ENCODE measurements at regions not wholly inside any gene's neighbourhood (a gene's known extent, or its start where the extent isn't known, plus 50 kb on each side); places are given as distances from the start of the nearest gene placed in this dataset.

DNA sequence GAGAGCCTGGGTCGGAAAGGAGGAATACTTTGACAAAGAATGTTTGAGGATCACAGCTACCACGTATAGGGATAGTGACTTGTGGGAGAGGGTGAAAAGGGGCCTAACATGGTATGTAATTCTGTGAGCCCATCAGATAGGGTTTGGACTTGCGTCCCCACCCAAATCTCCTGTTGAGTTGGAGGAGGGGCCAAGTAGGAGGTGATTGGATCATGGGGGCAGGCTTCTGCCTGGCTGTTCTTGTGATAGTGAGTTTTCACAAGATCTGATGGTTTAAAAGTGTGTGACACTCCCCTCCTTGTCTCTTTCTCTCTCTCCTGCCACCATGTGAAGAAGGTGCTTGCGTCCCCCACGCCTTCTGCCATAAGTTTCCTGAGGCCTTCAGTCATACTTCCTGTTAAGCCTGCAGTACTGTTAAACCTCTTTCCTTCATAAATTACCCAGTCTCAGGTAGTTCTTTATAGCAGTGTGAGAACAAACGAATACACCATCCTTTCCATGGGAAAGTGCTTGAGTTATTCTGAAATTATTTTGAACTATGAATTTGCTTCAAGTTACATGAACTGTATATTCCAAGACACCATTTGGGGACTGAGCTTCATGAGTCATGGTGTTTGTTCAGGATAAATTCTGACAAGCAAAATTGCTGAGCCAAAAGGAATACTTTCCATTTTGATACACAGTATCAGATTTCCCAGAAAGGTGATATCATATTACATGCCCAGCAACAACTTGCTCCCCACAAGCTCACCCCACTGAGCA lies 68.8 kb upstream of the SSBP2 start:
- TF ChIP-seq, protein P1, sequence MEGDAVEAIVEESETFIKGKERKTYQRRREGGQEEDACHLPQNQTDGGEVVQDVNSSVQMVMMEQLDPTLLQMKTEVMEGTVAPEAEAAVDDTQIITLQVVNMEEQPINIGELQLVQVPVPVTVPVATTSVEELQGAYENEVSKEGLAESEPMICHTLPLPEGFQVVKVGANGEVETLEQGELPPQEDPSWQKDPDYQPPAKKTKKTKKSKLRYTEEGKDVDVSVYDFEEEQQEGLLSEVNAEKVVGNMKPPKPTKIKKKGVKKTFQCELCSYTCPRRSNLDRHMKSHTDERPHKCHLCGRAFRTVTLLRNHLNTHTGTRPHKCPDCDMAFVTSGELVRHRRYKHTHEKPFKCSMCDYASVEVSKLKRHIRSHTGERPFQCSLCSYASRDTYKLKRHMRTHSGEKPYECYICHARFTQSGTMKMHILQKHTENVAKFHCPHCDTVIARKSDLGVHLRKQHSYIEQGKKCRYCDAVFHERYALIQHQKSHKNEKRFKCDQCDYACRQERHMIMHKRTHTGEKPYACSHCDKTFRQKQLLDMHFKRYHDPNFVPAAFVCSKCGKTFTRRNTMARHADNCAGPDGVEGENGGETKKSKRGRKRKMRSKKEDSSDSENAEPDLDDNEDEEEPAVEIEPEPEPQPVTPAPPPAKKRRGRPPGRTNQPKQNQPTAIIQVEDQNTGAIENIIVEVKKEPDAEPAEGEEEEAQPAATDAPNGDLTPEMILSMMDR (IDR thresholded peaks at IDR 0.05; ENCODE audit: insufficient read depth, low read length): no peak
- TF ChIP-seq POLR2AphosphoS5 (IDR thresholded peaks at IDR 0.05; ENCODE audit: low read depth): no peak
- no peak for TF ChIP-seq SPI1 (IDR thresholded peaks at IDR 0.05; ENCODE audit: borderline replicate concordance, low read depth)
- TF ChIP-seq, protein P2, sequence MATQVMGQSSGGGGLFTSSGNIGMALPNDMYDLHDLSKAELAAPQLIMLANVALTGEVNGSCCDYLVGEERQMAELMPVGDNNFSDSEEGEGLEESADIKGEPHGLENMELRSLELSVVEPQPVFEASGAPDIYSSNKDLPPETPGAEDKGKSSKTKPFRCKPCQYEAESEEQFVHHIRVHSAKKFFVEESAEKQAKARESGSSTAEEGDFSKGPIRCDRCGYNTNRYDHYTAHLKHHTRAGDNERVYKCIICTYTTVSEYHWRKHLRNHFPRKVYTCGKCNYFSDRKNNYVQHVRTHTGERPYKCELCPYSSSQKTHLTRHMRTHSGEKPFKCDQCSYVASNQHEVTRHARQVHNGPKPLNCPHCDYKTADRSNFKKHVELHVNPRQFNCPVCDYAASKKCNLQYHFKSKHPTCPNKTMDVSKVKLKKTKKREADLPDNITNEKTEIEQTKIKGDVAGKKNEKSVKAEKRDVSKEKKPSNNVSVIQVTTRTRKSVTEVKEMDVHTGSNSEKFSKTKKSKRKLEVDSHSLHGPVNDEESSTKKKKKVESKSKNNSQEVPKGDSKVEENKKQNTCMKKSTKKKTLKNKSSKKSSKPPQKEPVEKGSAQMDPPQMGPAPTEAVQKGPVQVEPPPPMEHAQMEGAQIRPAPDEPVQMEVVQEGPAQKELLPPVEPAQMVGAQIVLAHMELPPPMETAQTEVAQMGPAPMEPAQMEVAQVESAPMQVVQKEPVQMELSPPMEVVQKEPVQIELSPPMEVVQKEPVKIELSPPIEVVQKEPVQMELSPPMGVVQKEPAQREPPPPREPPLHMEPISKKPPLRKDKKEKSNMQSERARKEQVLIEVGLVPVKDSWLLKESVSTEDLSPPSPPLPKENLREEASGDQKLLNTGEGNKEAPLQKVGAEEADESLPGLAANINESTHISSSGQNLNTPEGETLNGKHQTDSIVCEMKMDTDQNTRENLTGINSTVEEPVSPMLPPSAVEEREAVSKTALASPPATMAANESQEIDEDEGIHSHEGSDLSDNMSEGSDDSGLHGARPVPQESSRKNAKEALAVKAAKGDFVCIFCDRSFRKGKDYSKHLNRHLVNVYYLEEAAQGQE (IDR thresholded peaks at IDR 0.05; ENCODE audit: insufficient replicate concordance, low read depth): no peak
- TF ChIP-seq GABPA (IDR thresholded peaks at IDR 0.05; ENCODE audit: low read depth): no peak
